AG09319 (cell line): ENCODE measurements at regions not wholly inside any gene's neighbourhood (a gene's known extent, or its start where the extent isn't known, plus 50 kb on each side); places are given as distances from the start of the nearest gene placed in this dataset.

ENCODE experiments used
- DNase-seq: peaks from one replicate; pipeline ENCODE4 v3.0.0-alpha.2; 2010; ENCODE audit warnings: low read depth; ENCODE audit errors: extremely low read depth
- TF ChIP-seq, protein P1 (sequence below): IDR thresholded peaks from 2 replicates; pipeline ENCODE4 v1.5.1; 2011; ENCODE audit warnings: low read depth, mild to moderate bottlenecking, inconsistent platforms, low read length, moderate library complexity

DNA sequence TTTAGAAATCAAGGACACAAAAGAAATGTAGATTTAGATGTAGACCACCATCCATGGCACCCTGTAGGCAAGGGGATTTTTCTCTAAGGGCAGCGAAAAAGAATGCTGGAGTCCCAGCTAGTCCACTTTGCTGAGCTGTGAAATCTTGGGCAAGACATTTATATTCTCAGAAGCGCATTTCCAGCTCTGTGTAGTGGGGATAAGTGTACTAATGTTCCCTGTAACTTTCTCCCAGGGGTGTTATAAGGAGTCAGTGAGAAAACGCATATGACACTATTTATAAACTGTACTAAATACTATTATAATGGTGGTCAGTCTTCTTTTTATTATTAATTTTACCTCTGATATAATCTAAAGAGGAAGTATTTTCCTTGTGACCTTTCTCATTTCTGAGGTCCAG lies 133.4 kb upstream of the FRMD6 start:
- no peak for DNase-seq
- TF ChIP-seq, protein P1, sequence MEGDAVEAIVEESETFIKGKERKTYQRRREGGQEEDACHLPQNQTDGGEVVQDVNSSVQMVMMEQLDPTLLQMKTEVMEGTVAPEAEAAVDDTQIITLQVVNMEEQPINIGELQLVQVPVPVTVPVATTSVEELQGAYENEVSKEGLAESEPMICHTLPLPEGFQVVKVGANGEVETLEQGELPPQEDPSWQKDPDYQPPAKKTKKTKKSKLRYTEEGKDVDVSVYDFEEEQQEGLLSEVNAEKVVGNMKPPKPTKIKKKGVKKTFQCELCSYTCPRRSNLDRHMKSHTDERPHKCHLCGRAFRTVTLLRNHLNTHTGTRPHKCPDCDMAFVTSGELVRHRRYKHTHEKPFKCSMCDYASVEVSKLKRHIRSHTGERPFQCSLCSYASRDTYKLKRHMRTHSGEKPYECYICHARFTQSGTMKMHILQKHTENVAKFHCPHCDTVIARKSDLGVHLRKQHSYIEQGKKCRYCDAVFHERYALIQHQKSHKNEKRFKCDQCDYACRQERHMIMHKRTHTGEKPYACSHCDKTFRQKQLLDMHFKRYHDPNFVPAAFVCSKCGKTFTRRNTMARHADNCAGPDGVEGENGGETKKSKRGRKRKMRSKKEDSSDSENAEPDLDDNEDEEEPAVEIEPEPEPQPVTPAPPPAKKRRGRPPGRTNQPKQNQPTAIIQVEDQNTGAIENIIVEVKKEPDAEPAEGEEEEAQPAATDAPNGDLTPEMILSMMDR: no peak

DNA sequence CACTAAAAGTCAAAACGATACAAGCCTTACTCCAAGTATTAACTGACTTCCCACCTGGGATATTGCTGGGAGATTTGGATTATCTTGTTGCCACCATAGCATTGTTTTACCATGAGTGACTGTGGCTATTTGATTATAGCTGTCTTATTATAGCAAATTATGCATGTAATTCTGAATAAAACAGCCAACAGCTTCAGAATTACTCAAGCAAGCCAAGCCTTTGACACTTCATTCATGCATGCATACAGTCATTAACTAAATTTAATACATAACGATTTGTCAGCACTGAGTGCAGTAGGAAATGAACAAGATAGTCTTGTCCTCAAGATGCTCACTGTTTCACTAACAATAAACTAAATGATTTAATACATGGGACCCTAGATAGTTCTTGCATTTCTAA lies 133.0 kb upstream of the FRMD6 start:
- no peak for DNase-seq
- TF ChIP-seq, protein P1: no peak

DNA sequence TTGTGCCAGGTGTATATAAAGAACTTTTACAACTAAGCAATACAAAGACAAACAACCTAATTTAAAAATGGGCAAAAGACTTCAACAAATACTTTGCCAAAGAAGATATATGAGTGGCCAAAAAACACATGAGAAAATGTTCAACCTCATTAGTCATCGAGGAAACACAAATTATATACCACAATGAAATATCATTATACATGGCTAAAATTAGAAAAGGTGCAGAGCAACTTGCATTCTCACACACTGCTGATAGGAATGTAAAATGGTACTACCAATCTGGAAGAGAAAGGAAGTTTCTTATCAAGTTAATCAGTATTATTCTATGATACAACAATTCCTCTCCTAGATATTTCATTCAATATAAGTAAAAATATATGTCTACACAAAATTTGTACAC lies 131.6 kb upstream of the FRMD6 start:
- TF ChIP-seq, protein P1: no peak
- DNase-seq: no peak

DNA sequence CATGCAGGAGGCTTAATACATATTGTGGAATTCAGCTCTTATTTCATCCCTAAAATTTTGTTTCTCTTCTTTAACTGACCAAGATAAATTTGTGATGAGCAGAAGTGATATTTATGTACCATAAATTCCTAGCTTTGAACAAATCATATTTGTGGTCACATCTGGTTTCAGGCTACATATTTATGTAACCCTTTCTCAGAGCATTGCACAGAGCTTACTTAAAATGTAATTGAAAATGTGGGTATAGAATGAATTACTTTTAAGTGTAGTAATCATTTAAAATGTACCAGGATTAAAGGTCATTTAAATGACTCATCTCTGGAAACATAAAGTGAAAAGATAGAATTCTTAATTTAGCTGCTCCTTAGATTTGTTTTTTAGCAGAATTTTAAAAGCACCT lies 129.9 kb upstream of the FRMD6 start:
- no peak for DNase-seq
- TF ChIP-seq, protein P1: no peak

DNA sequence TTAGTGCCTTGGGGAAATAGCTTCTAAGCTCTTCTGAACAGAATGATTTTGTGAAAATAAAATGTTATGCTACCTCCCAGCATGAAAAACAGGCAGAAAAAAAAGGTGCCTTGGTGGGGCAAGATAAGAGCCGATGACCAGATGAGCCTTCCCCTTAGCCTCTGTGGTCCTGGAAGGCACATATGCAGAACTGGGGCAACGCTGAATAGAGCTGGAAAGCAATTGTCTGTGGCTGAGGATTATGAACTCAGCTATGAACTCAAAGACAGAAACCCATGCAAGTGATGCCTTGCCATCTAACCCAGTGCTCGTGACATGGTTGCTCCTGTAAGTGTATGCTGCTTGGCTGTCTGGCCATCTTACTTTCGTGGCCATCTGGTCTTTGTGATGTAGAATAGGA lies 128.5 kb upstream of the FRMD6 start:
- no peak for DNase-seq
- TF ChIP-seq, protein P1: no peak

DNA sequence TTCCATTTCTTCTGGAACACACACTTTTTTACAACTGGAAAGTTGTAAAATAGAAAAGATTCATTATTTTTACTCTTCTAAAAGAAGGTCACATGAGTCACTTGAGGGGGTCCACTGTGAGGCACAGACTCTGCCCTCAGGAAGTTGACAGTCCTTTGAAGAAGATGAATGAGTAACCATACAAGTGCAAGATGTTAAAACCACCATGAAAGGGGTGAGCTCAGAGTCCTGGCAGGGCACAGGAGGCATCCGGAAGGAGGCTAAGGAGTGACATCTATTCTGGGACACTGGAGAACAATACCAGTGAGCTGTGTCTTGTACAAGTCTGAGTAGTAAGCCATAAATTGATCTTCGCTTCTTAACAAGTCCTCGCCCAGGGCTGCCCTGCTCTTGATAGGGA lies 126.0 kb upstream of the FRMD6 start:
- TF ChIP-seq, protein P1: no peak
- DNase-seq: no peak

DNA sequence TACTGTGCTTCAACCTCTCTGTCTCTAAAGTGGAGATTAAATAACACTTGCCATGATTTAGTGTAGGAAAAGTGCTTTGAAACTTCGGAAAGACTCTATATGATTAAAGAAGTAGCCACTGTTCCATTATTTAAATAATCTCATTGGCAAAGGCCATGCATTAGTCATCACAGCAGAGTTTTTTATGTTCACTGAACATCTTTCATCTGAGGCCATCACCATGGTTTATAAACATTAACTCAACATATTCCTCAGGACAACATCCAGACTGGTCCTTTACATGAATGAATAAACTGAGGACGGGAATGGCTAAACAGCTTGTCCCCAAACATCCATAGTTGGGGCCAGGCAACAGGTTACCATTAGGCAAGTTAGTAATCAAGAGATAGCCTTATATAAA lies 124.6 kb upstream of the FRMD6 start:
- TF ChIP-seq, protein P1: no peak
- no peak for DNase-seq
